ENCODE measurements at regions not wholly inside any gene's neighbourhood (a gene's known extent, or its start where the extent isn't known, plus 50 kb on each side); places are given as distances from the start of the nearest gene placed in this dataset.

DNA sequence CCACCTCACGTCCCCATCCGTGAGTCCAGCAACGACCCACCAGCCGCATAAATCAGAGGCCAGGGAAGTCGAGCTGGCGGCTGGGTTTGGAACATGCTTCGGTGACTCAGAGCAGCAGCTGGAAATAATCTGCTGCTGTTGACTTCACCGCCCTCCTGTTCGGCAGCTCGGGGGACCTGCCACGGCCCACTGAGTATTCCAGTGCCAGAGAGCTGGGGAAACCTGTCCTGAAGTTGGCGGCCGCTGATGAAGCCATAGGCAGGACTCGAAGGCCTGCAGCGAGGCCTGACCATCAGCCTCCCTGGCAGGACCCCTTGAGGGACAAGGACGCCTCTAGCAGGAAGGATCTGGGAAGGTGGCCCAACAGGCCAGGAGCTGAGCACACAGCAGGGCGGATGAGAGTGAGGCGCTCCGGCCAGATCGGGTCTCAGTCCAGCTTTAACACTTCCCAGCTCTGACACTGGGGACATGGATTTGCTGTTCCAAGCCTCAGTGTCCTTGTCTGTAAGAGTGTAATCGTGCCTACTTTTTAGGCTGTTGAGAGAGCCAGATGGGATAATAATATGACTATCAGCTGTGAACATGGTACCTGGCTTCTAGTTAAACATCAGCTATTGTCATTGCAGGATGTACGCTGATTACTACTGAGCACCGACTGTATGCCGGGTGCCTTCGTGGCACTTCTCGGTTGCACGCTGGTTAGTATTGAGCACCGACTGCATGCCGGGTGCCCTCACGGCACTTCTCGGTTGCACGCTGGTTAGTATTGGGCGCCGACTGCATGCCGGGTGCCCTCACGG lies 50.4 kb upstream of the CIBAR2 start:
- Mint-ChIP-seq H3K36me3 (ENCODE audit: insufficient read depth) (no peaks in the 10 kb centered on the region), H3K27ac (peak overlapping the region; percentile 84), H3K27me3 (peaks cover 20% of the 10 kb centered on the region), H3K9me3 (ENCODE audit: low read depth) (no peaks in the 10 kb centered on the region), H3K4me1 (ENCODE audit: low read depth) (peaks cover 37% of the 10 kb centered on the region), H3K4me3 (ENCODE audit: low read depth) (no peak overlapping the region)
- TF ChIP-seq, protein P1, sequence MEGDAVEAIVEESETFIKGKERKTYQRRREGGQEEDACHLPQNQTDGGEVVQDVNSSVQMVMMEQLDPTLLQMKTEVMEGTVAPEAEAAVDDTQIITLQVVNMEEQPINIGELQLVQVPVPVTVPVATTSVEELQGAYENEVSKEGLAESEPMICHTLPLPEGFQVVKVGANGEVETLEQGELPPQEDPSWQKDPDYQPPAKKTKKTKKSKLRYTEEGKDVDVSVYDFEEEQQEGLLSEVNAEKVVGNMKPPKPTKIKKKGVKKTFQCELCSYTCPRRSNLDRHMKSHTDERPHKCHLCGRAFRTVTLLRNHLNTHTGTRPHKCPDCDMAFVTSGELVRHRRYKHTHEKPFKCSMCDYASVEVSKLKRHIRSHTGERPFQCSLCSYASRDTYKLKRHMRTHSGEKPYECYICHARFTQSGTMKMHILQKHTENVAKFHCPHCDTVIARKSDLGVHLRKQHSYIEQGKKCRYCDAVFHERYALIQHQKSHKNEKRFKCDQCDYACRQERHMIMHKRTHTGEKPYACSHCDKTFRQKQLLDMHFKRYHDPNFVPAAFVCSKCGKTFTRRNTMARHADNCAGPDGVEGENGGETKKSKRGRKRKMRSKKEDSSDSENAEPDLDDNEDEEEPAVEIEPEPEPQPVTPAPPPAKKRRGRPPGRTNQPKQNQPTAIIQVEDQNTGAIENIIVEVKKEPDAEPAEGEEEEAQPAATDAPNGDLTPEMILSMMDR (IDR thresholded peaks at IDR 0.05; ENCODE audit: unreplicated experiment), result no peak
- DNase-seq (ENCODE audit: low spot score, unreplicated experiment), result no peak

DNA sequence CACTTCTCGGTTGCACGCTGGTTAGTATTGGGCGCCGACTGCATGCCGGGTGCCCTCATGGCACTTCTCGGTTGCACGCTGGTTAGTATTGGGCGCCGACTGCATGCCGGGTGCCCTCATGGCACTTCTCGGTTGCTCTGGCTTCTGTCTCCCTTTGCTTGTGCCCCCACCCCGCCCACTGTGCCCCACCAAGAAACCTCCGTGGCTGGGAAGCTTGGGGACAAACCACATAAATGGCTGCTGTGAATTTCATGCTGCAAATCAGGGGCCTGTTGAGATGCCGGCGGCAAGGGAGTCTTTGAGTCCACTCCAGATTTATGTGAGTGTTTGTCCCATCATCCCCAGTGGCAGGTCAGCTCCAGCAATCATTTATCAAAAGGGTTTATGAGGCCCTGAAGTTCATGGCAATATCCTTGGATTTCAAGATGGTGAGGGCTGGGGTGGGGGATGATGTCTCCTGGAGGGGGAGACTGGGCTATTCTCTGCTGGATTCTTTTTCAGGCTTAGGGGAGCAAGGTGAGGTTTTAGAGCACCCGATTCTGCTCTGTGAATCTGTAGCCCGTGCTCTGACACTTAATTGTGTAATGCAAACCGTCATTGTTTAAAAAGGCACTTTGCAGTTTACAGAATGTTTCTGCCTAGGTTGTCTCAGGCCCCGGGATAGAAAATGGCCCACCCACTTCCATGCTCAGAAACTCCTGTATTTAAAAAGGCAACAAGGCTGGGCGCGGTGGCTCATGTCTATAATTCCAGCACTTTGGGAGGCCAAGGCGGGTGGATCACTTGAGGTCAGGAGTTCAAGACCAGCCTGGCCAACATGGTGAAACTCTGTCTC lies 51.2 kb upstream of the CIBAR2 start:
- no peak overlapping the region for H3K27ac Mint-ChIP-seq
- TF ChIP-seq, protein P1 (IDR thresholded peaks at IDR 0.05; ENCODE audit: unreplicated experiment), result no peak
- no peak for DNase-seq (ENCODE audit: low spot score, unreplicated experiment)
- H3K4me3 Mint-ChIP-seq (ENCODE audit: low read depth), result no peak overlapping the region
- no peaks in the 10 kb centered on the region for H3K36me3 Mint-ChIP-seq (ENCODE audit: insufficient read depth)
- H3K9me3 Mint-ChIP-seq (ENCODE audit: low read depth), result no peaks in the 10 kb centered on the region
- H3K27me3 Mint-ChIP-seq, result peaks cover 20% of the 10 kb centered on the region
- peaks cover 37% of the 10 kb centered on the region for H3K4me1 Mint-ChIP-seq (ENCODE audit: low read depth)

DNA sequence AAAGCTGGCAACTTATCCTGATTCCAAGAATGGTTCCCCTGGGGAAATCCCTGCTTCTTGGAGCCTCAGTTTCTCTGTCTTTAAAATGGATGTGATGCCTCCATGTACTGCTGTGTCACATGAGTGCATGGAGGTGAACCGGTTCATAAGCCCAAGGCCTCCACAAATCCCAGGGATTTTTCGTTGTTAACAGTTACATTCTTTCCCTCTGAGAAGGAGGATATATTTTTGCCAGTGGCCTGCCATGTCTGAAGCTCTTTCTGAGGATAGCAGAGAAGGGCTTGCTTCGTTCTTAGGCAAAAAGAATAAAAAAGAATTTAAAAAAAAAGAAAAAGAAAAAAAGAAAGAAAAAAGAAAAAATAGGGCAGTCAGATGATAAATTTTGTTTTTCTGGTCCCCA lies 52.2 kb upstream of the CIBAR2 start:
- no peak for DNase-seq (ENCODE audit: low spot score, unreplicated experiment)
- no peak overlapping the region for H3K27ac Mint-ChIP-seq
- H3K27me3 Mint-ChIP-seq, result peaks cover 20% of the 10 kb centered on the region
- TF ChIP-seq, protein P1 (IDR thresholded peaks at IDR 0.05; ENCODE audit: unreplicated experiment), result no peak
- no peak overlapping the region for H3K4me3 Mint-ChIP-seq (ENCODE audit: low read depth)
- no peaks in the 10 kb centered on the region for H3K36me3 Mint-ChIP-seq (ENCODE audit: insufficient read depth)
- H3K9me3 Mint-ChIP-seq (ENCODE audit: low read depth), result no peaks in the 10 kb centered on the region
- H3K4me1 Mint-ChIP-seq (ENCODE audit: low read depth), result peaks cover 36% of the 10 kb centered on the region

DNA sequence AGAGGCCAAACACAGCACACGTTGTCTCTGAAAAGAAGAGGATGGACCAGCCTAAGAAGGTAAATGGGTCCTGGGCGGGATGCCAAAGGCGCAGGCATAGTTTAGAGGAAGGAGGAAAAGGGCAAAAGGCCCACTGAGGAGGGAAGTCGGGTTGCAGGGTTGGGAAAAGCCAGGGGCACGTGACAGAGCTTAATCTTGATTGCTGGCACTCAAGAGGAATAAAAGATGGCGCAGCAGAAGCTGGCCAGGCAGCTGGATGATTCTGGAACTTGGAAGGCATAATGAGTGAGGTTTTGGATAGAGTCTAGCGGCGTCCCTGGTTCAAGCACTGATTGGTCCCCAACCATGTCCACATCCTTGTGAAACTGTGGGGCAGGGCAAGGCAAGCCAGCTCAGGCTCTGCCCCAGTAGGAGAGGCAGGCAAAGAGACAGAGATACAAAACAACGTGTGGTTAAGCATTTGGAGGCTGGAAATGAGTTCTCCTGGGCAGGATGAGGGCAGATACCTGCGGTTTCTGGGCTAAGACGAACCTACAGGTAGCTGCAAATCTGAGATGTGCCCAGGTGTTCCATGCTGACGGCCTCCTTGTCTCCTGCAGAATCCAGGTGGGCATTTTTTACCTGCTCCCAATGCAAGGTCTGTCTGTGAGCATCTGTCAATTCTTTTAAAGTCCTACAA lies 52.7 kb upstream of the CIBAR2 start:
- Mint-ChIP-seq H3K27ac (no peak overlapping the region), H3K4me1 (ENCODE audit: low read depth) (peaks cover 31% of the 10 kb centered on the region), H3K4me3 (ENCODE audit: low read depth) (no peak overlapping the region)

More for the DNA sequence above, 52.7 kb upstream of the CIBAR2 start:
- H3K36me3 Mint-ChIP-seq (ENCODE audit: insufficient read depth), result no peaks in the 10 kb centered on the region
- TF ChIP-seq, protein P1 (IDR thresholded peaks at IDR 0.05; ENCODE audit: unreplicated experiment), result no peak
- peaks cover 20% of the 10 kb centered on the region for H3K27me3 Mint-ChIP-seq
- H3K9me3 Mint-ChIP-seq (ENCODE audit: low read depth), result no peaks in the 10 kb centered on the region
- no peak for DNase-seq (ENCODE audit: low spot score, unreplicated experiment)
